GM18511 (cell line): ENCODE measurements at regions not wholly inside any gene's neighbourhood (a gene's known extent, or its start where the extent isn't known, plus 50 kb on each side); places are given as distances from the start of the nearest gene placed in this dataset.
"Not testable (repeated sequence)": the region's sequence is repeated elsewhere in the genome, so short reads cannot be mapped to it uniquely, and the experiment has no call there.

Experiments used
- ATAC-seq: cut with Tn5 transposase; IDR thresholded peaks from one replicate; pipeline ENCODE4 v1.9.1; 2021; ENCODE audit warnings: mild to moderate bottlenecking, moderate library complexity; ENCODE audit not compliant: unreplicated experiment

DNA sequence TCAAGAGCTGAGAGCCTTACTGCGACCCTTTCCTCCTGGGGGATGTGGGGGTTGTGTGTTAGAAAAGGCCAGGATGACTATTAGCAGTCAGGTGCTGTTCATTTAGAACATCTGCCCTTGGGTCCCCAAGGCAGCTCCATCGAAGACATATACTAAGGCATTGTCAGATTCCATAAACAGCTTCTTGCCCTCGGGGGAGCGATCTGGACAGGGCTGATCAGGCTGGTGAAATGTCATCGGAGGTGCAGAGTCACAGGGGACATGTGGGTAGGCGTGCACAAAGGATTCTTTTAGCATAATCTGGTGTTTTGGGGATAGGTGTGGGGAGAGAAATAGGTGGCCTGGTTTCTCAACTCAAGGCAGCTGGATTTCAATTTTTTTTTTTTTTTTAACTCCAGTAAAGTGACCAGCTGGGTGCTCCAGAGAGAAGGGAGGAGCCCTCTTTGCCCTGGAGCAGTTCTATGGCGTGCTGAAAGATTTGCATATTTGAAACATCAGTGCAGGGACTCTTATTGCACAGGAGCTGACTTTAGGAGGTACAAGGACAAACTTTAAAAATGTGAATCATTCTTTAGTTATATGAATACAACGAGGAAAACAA lies 160.1 kb downstream of the SUDS3 start:
- no peak for ATAC-seq

- no peak for ATAC-seq
Observed at GRCh38 chr12:118537481-118537917, 161.1 kb downstream of the SUDS3 start.

GRCh38 chr12:118541071-118541470 lies 164.7 kb downstream of the SUDS3 start:
- ATAC-seq = no peak

DNA sequence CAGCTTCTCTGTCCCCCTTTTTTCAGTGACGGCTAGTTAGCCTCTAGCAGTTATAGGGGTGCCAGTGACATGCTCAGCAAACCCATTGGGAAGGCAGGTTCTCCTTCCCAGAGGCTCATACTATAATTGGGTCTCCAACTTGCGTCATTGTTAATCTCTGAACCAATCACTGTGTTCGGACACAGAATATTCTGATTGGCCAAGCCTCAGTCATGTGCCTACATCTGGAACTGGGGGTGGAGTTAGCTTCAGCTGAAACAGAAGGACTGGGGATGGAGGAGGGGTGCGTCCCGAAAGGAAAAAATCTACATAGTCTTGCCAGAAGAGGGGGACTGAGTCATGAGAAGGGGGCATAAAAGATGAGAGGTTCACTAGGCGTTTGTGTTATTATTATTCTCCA lies 165.6 kb downstream of the SUDS3 start:
- ATAC-seq = no peak

GRCh38 chr12:118543651-118544050 lies 167.3 kb downstream of the SUDS3 start:
- no peak for ATAC-seq

DNA sequence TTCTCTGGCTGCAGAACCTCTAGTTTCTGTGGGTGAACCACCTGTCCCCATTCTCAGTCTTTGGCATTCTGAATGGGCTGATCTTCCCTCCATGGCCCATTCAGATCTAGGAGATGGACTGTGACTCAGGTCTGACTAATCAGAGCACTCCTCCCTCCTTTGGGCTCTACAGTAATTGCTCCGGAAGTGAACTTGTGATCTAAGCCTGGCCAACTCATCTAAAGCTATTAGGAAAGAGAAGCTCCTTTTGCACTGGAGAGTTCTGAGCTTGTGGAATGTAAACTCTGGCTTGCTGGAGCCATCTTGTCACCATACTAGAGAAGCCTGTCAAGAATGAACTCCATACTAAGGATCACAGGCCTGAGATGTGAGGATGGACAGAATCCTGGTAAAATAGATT lies 168.2 kb downstream of the SUDS3 start:
- no peak for ATAC-seq

DNA sequence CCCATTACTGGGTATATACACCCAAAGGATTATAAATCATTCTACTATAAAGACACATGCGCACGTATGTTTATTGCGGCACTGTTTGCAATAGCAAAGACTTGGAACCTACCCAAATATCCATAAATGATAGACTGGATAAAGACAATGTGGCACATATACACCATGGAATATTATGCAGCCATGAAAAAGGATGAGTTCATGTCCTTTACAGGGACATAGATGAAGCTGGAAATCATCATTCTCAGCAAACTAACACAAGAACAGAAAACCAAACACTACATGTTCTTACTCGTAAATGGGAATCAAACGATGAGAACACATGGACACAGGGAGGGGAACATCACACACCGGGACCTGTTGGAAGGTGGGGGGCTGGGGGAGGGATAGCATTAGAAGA lies 171.3 kb downstream of the SUDS3 start:
- ATAC-seq = not testable (repeated sequence)

DNA sequence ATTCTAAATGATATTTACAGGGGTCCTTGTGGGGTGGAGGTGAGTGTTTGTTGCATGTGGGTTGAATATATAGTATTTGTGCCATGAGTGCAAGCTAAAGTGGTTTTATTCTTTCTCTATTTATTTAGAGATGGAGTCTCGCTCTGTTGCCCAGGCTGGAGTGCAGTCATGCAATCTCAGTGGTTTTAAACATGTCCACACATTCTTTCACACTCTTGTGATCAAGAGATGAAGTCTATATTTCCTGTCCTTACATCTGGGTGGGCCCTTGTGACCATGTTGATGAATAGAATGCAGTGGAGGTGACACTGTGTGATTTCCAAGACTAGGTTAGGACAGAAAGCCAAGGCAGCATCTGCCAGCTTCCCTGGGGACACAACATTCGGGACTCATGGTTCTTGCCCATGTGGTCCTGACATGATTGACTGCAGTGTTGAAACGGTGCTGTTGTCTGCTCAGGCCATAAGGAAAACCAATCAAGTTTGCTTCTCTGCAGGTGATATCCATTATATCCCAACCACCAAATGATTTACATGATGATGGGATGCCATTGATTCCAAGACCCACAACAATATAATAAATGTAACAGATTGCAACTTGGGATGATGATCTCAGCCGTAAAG lies 172.6 kb downstream of the SUDS3 start:
- no peak for ATAC-seq

DNA sequence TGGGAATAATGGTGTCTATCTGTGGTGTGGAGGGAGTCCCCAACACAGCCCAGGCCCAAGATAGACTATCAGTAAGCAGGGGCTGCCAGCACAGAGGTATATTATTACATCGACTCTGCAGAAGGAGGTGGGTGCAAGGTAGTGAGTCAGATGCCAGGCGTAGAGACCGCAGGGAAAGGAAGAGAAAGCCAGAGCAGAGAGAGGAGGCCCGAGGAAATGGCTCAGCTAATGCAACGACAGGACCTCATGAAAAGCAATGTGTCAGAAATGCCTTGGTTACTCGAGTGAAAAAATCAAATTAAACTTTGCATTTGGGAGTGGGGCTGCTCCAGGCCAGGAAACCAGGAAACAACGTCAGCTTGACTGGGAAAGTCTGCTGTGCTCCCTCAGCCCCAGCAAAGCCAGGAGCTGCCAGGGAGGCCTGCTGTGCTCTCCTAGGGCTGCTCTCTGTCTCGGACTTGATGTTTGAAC lies 173.2 kb downstream of the SUDS3 start:
- no peak for ATAC-seq

- ATAC-seq = no peak
Observed at GRCh38 chr12:118553856-118554504, 177.6 kb downstream of the SUDS3 start.

- no peak for ATAC-seq
Observed at GRCh38 chr12:118558941-118559340, 182.6 kb downstream of the SUDS3 start.

GRCh38 chr12:118560733-118561132 lies 184.4 kb downstream of the SUDS3 start:
- no peak for ATAC-seq

DNA sequence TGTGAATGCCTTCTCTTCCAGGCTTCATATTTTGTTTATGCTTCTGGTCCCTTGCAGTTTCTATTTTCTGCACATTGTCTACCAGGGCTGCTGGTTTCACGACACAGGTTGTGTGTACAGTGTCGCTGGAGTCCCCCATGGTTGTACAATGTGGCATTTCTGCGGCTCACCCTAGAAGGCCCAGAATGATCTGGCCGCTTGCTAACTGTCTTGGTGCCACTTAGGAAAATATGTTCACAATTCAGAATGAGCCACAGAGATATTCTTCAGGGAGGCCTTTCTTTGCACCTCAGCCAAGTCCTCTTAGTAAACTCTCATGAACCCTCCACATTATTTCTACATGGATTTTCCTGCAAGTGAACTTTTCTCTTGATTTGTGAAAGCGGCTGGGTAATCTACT lies 195.4 kb downstream of the SUDS3 start:
- no peak for ATAC-seq

GRCh38 chr12:118574288-118574687 lies 197.9 kb downstream of the SUDS3 start:
- no peak for ATAC-seq

DNA sequence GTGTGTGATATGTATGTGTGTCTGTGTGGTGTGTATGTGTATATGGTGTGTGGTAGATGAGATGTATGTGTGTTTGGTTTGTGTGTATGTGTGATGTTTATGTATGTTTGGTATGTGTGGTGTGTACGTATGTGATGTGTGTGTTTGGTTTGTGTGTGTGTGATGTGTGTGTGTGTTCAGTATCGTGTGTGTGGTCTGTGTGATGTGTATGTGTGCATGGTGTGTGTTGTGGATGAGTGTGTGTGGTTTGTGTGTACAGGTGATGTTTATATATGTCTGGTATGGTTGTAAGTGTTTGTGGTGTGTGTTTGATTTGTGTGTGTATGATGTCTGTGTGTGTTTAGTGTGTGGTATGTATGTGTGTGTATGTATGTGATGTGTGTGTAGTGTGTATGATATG lies 199.4 kb downstream of the SUDS3 start:
- ATAC-seq = no peak

- ATAC-seq = no peak
Observed at GRCh38 chr12:118581371-118581770, 205.0 kb downstream of the SUDS3 start.

DNA sequence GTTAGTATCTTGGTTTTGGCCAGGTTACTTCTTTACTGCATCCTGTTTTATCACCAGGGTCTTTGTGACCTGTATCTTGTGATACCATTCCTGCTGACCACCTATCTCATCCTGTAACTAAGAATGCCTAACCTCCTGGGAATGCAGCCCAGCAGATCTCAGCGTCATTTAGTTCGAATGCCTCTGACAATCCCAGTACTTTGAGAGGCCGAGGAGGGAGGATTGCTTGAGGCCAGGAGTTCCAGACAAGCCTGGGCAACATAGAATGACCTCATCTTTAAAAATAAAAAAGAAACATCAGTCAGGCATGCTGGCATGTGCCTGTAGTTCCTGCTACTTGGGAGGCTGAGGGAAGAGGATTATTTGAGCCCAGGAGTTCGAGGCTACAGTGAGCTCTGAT lies 206.5 kb downstream of the SUDS3 start:
- ATAC-seq = no peak

- ATAC-seq = no peak
Observed at GRCh38 chr12:118586433-118586832, 210.1 kb downstream of the SUDS3 start.

DNA sequence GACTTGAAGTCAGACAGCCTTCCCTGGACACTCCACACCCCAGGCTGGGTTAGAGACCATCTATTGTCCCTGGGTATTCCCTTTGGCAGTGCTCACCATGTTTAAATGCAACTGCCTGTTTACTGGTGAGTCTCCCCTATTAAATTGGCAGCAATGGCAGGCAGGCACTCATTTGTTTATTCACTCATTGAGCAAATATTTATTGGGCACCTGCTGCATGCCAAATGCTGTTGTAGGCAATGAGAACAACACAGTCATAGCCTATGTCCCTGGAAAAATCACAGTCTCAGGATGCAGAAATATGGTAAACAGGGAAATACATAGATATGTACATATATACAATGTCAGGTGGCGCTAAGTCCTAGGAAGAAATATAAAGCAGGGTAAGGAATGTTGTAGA lies 212.8 kb downstream of the SUDS3 start:
- ATAC-seq = no peak

DNA sequence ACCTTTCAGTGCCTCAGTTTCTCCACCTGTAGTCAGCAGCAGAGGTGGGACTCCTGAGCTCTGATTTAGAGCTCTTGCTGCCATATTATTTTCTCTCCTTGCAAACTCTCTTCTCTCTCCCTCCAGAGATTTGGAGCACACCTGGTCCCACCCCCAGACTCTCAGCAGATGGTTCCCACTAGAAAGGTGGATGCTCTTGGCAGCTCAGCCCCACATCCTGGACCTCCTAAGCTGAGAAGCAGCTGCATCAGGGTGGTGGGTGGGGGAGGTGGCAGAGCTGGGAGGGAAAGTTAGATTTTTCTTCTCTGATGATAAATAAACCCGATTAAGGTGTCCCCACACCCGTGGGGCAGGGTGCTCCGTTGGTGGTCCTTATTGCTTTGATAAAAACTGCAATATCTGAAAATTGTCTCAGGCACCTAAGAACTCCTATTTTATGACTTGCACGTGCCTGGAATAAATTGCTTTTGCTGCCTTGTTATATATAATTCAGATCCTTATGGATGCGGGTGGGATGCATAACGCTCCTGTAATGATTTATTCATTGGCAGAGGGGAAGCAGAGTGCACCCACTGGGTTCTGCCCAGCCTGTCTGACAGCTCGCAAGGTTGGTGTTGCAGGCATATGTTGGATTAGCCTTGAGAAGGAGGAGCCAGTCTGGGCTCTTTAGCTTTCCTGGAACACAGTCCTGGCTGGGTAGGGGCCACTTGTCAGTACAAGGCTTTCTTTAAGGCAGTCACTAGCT lies 214.2 kb downstream of the SUDS3 start:
- ATAC-seq = no peak

DNA sequence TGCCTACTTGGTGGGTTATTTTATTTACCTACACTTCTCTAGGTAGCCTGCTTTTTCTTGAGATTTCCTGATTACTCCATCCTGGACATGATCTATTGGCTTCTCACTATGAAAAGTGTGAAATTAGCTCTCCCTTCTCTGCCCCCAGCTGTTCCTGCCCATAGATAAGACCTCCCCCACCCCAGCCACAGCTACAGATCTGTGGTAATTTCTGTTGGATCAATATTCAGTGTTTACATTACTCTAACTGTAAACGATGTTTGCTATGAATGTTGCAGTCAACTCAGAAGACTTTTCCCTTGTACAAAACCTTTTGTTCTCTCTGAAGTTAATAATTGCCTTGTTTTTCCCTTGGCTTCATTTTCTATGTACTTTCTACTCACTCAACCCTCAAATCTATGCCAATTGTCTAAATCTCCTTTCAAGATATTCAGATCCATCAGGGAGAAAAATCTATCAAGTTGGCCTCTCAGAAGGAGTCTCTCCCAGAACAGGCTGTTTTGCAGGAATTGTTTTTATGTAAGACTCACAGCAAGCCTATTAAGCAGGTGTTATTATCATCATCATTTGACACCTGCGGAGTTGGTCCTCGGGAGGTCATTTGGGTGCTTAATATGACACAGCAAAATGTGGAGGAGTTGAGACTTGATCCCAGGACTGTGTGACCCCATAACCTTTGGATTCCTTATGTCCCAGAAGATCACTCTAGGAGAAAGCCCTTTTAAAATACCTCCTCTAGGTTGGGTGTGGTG lies 227.4 kb downstream of the SUDS3 start:
- no peak for ATAC-seq
